Activated CD4-positive, alpha-beta T cell treated with anti-CD3 and anti-CD28 coated beads for 24 hours (primary cell): ENCODE measurements at regions not wholly inside any gene's neighbourhood (a gene's known extent, or its start where the extent isn't known, plus 50 kb on each side); places are given as distances from the start of the nearest gene placed in this dataset.
"Not testable (repeated sequence)": the region's sequence is repeated elsewhere in the genome, so short reads cannot be mapped to it uniquely, and the experiment has no call there.

ENCODE experiments used
- DNase-seq, 2 donors: peaks; one replicate each; pipeline ENCODE4 v3.0.0-alpha.2; 2020; ENCODE audit warnings: low read depth in 2 of 2

- no peak for DNase-seq
Observed at GRCh38 chrX:140165849-140166248, 200.5 kb upstream of the CXorf66 start.

GRCh38 chrX:140164391-140164790 is 199.1 kb upstream of the CXorf66 start:
- DNase-seq: no peak

GRCh38 chrX:140163371-140164159 is 198.2 kb upstream of the CXorf66 start:
- no peak for DNase-seq

DNA sequence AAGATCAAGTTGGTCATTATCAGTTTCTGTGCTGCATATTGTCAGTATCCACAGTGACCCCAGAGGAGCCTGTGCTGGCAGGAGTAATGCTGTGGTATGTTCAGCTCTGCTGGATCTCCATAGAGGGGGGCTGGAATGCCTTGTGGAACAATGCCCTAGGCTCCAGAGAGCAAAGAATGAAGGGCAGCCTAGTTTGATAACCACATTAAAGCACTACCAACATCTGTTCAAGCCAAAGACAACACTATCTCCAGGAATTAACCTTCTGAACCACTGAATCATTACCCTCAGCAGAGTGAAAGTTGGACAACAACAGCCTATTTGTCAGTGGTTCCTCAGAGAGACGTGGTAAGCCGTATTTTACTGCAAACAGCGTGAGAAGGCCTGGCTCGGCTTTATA is 192.3 kb upstream of the CXorf66 start:
- no peak for DNase-seq

DNA sequence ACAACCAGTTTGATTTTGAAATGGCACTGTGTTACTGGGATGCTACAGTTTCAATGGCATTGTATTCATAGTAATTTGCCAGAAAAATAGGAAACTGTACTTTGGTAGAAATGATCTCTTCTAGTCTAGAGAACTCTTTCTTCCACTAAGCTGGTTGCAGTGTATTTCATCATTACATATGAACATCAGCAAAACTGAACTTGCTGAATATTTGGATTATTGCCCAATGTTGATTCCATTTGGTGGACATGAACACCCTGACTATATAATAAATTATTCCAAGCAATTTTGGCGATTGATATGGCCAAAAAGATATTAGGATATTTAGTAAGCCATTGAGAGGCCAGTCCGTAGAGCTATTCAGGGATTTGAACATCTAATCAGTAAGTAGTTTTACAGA is 191.8 kb upstream of the CXorf66 start:
- DNase-seq: no peak

- DNase-seq: no peak
Observed at GRCh38 chrX:140151316-140151715, 186.0 kb upstream of the CXorf66 start.

GRCh38 chrX:140149761-140150160 is 184.4 kb upstream of the CXorf66 start:
- DNase-seq: no peak

DNA sequence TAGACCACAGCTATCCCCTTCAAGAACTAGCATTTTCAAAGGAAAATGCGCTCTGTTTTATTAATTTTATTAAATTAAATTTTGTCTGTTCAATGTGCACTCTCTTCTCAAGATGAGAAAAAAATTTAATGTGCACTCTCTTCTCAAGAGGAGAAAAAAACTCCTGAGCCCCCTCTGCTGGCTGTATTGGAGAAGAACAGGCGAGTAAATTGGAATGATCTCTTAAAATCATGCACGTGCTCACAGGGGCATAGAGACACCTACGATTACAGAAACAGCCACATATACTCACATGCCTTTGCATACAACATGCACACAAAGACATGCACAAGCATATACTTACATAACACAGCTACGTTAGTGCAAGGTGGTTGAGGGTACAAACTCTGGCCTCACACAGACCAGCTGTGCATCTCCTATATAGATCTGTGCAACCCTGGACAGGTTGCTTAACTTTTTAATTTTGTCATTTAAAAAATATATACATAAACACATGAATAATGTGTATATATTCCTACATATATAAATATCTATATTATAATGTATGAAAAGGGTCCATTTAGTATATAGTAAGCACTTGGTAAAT is 176.2 kb upstream of the CXorf66 start:
- peak; percentile 1 to 9 for DNase-seq

- not testable (repeated sequence) for DNase-seq
Observed at GRCh38 chrX:140138492-140138891, 173.2 kb upstream of the CXorf66 start.

GRCh38 chrX:140138065-140138464 is 172.7 kb upstream of the CXorf66 start:
- not testable (repeated sequence) for DNase-seq

GRCh38 chrX:140132937-140133336 is 167.6 kb upstream of the CXorf66 start:
- no peak for DNase-seq

DNA sequence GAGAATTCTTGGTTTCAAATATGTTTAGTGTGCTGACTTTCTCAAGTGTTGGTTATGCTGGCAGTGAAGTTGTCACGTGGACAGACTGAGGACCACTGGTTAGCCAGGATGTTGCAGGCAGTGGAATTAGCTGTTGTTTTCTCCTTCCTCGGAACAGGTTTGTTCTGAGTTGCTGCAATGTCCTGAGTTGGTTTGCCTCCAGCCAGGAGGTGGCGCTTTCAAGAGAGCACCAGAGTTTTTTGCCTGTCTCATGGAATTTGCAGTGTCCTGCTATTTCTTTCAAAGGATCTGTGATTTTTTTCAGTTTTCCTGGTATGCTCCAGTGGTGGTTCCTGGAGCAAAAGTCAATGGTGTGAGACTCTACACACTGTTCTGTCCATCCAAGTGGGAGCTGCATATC is 158.1 kb upstream of the CXorf66 start:
- no peak for DNase-seq

DNA sequence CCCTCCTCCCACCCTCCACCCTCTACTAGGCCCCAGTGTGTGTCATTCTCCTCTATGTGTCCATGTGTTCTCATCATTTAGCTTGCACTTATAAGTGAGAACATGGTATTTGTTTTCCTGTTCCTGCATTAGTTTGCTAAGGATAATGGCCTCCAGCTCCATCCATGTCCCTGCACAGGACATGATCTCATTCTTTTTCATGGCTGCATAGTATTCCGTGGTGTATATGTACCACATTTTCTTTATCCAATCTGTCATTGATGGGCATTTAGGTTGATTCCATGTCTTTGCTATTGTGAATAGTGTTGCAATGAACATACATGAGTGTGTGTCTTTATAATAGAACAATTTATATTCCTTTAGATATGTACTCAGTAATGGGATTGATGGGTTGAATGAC is 148.7 kb upstream of the CXorf66 start:
- DNase-seq: not testable (repeated sequence)

DNA sequence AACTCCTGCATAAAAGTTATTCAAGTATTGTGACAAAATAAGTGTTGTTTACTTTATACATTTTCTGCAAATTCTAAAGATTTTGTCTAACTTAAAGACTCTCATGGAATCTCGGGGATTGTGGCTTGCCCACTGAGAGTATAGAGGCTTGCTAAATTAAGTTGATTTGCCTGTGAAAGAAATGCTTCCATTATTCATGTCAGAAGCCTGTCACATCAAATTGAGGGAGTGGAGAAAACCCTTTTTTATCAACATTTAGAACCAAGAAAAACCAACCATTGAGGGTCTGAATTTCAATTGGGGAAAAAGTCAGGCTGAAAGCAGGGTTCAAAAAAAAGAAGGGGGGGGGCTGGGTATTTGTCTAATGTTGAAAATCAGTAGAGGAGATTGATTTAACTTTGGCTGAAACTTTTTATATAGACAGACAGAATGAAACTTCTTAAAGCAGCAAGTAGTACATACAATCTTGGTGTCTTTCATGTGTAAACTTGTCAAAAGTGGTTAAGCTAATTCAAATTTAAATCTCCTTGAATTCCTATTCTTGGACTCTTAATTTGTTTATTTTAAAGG is 144.8 kb upstream of the CXorf66 start:
- no peak for DNase-seq

GRCh38 chrX:140104760-140105159 is 139.4 kb upstream of the CXorf66 start:
- DNase-seq: no peak

GRCh38 chrX:140099221-140099620 is 133.9 kb upstream of the CXorf66 start:
- no peak for DNase-seq

DNA sequence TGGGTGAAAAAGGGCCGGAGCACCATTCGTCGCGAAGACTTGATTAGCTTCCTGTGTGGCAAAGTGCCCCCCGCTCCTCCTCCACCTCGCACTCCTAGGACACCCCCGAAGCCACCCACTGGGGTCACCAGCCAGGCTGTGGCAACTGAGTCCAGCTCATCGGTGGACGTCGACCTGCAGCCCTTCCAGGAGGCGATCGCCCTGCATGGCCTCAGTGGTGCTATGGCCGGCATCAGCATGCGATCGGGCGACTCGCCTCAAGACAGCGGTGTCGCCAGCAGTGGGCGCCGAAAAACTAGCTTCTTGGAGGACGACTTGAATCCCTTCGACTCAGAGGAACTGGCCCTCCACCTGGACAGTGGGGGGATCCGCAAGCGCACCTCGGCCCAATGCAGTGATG is 126.8 kb upstream of the CXorf66 start:
- DNase-seq: no peak

- peak in 1 of 2 donors; percentile 5 for DNase-seq
Observed at GRCh38 chrX:140091125-140091886, 126.0 kb upstream of the CXorf66 start.

GRCh38 chrX:140090800-140091124 is 125.4 kb upstream of the CXorf66 start:
- no peak for DNase-seq

GRCh38 chrX:140088438-140088837 is 123.1 kb upstream of the CXorf66 start:
- no peak for DNase-seq

GRCh38 chrX:140087875-140088274 is 122.6 kb upstream of the CXorf66 start:
- DNase-seq: no peak

- no peak for DNase-seq
Observed at GRCh38 chrX:140086691-140087090, 121.4 kb upstream of the CXorf66 start.

- not testable (repeated sequence) for DNase-seq
Observed at GRCh38 chrX:140074851-140075250, 109.5 kb upstream of the CXorf66 start.
